Kidney capillary endothelial cell (primary cell): ENCODE measurements at regions not wholly inside any gene's neighbourhood (a gene's known extent, or its start where the extent isn't known, plus 50 kb on each side); places are given as distances from the start of the nearest gene placed in this dataset.

Experiments used
- DNase-seq: peaks from one replicate; pipeline ENCODE4 v3.0.0-alpha.2; 2018; ENCODE audit warnings: low spot score

GRCh38 chr12:118763234-118763633, 218.1 kb upstream of the SRRM4 start:
- no peak for DNase-seq

DNA sequence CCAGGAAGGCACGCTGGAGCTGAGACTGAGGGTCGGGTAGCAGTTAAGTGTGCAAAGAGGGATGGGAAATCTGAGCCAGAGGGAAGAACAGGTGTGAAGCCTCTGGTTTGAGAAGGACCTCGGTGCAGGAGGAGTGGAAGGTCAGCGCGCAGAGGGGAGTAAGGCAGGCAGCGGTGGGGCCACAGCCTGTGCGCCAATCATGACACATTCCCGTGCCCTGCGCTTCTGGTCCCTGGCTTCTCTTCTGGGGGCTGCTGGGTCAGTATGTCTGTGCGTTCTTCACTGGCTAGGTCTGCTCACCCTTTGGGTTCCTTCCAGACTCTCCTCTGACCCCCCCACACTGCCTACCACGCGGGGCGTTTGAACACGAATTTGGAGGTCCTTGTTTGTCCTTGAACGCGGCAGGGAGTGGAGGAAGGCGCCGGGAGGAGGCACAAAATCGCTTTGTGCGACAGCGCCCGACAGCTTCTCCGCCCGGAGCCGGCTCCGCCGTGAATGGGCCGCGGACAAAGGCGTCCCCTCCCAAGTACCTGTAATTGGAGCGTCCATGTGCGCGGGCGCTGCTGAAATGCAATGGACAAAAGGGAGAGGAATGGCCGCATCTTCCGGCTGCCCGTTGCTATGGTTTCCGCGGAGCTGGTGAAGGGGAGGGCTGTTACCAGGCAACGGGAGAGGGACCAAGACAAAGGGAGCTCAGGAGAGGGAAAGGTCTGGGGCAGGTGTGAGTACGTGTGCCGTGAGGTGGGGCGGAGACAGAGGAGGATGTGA, 207.2 kb upstream of the SRRM4 start:
- DNase-seq = no peak

GRCh38 chr12:118777504-118777903, 203.8 kb upstream of the SRRM4 start:
- no peak for DNase-seq

- no peak for DNase-seq
Observed at GRCh38 chr12:118778077-118778476, 203.3 kb upstream of the SRRM4 start.

- no peak for DNase-seq
Observed at GRCh38 chr12:118780939-118781338, 200.4 kb upstream of the SRRM4 start.

GRCh38 chr12:118781692-118782091, 199.6 kb upstream of the SRRM4 start:
- no peak for DNase-seq

DNA sequence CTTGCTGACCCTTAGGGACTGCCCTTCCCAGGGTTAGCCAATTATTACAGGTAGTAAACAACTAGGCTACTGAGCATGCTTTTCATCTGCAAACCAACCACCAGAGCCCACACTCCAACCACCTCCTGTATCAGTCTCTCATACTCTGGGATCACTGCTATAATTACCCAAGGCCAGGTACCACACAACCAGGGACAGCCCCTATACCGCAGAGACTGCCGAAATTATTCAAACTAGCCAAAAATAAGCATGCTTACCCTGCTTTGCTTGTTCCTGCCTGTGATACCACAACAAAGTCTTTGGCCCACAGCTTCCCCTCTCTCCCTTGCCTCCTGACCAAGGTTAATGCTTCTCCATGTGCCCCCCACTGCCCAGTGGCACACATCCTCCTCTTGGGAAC, 197.6 kb upstream of the SRRM4 start:
- no peak for DNase-seq

DNA sequence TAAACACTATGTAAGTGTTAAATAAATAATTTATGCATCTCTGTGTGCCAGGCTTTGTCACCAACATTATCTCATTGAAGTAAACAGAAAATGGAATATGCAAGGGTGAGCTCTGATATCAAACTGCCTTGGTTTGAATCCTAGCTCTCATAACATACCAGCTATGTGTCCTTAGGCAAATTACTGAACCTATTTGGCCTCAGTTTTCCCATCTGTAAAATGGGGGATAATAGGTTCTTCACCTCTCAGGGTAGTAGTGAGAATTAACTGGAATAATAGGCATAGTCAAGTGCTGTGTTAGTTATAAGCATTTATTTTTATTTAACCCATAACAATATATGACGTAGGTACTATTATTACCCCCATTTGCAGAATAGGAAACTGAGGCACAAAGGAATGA, 190.8 kb upstream of the SRRM4 start:
- DNase-seq = no peak

GRCh38 chr12:118813778-118814357, 167.5 kb upstream of the SRRM4 start:
- DNase-seq = no peak

- no peak for DNase-seq
Observed at GRCh38 chr12:118816296-118816695, 165.0 kb upstream of the SRRM4 start.

DNA sequence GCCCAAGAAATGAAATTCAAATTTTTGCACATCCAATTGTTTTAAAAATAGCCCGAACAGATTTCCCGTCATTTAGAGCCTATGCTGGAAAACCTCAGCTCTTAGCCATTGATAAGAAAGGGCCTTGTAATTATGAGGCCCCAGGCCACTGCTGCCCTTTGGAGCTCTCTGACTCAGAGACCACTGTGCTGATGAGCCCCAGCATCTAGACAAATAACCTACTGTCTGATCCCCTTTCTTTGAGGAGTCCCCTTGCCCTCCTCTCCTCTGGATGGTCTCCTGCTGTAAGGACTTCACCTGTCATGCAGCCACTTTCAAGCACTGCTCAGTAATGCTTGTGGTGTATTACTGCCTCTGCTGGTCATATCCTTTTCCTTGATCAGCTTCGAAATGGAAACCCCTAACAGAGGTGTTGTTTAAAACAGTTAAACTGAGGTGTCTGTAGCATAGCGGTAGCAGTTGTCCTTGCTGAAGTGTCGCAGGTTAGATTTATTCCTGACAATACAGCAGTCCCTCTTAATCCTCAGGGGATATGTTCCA, 159.9 kb upstream of the SRRM4 start:
- no peak for DNase-seq

DNA sequence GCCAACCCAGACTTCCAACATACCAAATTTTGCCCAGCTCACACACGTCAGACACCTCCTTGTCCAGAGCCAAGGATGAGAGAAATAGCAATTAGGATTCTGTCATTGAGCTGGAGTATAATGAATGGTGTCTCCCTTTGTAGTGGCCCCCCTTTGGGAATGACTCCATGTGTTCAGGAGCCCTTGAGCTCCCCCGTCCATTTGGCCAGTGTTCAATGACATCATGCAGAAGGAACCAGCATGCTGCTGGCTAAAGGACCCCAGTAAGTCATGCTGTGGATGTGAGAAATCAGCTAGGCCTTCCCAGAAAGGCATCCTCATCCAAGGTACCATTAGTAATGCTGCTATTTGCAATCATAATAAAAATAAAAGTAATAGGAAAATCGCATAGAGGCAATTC, 158.8 kb upstream of the SRRM4 start:
- no peak for DNase-seq

- DNase-seq = no peak
Observed at GRCh38 chr12:118827047-118827446, 154.3 kb upstream of the SRRM4 start.

DNA sequence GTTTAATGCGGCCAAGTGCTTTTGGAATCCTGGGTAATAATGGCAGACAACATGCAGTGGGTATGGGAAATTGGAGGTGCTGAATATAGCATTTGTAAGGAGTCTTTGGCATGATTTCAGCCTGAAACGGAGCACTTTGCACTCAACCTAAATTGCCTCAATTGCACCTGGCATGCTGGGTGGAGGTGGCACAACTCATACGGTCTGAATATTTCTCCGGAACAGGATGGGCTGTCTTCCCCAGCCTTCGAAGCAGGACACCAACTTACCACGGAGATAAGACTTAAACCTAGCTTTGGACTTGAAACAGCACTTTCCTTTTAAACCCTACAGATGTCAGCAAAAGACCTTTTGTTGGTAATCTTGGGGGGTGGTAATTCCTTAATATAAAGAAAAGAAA, 153.7 kb upstream of the SRRM4 start:
- DNase-seq = no peak

DNA sequence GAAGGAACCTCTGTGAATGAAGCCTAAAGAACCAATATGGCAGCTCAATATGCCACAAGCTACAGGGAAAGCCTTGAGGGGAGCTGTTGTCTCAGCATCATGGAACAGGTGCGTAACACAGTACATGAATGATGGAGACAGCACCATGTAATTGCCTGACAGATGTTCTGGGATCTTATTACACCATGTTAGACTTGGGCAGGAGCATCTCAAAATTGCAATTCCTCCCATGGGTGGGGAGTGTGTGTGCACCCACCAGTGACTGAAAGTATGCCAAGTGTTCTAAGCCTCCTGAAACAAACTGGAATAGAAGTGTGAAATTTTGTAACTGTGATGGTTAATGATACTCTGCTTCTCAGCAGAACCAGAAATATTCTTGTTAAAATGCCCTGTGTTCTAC, 151.0 kb upstream of the SRRM4 start:
- DNase-seq = no peak

DNA sequence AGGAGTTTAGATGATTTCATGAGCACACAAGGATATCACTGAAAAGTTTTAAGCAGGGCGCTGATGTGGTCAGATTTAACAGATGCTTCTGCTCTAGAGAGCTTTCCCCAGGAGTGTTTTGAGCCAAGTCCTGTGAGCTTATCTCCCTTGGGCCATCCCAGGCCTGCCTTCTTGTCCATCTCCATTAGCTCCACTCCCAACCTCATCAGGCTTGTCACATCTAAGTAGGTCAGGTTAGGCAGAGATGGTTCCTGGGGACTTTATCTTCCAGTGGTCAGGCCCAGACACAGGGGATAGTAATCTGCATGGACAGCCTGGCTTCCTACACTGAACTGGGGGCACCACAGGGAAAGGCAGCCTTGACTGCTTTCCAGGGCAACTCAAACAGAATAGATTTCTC, 145.4 kb upstream of the SRRM4 start:
- DNase-seq = no peak

DNA sequence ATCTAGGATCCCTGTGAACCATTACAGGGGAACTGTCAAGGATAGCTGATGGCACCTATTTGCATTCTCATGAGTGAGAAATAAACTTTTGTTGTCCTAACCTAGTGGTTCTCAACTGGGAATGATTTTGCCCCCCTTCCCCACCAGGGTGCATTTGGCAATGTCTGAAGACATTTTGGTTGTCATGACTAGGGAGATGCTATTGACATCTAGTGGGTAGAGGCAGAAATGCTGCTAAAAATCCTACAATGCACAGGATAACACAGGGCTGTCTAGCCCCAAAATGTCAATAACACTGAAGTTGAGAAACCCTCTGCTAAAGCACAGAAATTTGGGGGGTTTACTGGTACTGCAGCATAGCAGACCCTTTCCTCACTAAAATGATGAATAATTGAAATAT, 140.9 kb upstream of the SRRM4 start:
- DNase-seq = no peak

DNA sequence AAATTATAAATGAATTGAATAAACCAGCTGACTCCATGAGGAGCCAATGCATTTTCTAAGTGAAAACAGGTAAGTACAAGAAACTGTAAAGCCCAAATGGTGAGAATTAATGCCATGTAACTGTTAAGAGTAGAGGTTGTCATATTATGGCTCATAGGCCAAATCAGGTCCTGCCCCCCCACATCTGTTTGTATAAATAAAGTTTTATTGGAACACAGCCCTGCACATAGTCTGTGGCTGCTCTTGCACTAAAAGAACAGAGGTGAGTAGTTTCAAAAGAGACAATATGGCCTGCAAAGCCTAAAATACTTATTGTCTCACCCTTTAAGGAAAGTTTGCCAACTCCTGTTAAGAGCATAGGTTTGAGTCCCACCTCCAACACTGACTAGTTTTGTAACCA, 140.5 kb upstream of the SRRM4 start:
- DNase-seq = no peak

DNA sequence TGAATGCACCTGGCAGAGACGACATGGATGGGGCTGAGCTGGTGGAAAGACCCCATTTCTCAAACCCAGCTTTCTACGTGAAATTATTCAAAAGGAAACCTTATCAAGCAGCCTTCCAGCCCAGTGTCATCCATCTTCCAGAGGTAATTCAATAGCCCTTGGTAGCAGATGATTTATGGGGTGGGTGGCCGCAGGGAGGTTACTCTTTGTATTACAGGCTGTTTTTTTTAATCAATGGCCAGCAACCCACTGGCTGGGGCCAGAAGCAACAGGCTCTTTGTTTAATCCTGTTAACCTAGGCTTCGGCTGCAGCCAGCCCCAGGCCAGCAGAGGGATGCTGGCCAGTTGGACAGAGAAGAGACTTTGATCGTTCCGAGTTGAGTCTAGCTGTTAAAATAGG, 139.8 kb upstream of the SRRM4 start:
- DNase-seq = no peak

GRCh38 chr12:118842866-118843265, 138.5 kb upstream of the SRRM4 start:
- DNase-seq = no peak

DNA sequence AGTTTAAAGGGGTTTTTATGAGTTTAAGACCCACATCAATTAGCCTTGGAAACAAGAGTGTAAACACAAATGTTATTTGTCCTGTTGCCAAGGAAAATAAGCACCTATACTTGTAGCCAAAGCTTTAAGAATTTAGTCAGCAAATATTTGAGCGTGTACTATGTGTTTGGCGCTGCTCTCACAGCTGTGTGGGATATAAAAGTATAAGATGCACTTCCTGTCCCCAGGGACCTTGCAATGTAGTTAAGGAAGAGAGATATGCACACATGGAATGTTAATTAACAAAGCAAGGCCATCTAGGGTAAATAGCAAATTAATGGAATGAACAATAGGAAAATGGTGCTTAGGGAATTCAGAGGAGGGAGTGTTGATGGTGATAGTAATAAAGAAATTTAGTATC, 134.9 kb upstream of the SRRM4 start:
- DNase-seq = no peak

DNA sequence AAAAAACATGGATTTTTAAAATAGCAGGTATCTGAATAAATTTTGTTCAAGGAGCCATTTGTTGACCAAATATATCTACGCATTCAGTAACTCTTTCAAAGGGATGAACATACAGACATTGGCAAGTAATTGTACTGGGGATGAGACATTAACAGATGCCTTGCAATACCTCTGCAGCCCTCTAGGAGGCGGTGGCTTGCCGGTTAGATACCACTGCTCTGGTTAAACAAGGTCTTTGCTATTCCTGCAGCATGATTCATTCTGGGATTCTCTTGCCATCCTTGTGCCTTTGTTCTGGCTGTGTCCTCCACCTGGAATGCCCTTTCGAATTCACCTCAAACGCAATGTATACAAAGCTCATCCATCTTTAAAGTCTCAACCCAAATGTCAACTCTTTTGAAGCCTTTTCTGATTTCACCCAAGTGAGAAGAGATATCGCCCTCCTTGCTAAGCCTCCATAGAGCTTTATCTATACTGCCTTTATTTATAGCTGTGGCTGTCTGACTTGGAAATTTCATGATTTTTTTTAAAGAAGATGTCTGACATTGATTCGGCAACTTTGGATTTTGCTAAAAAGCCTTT, 131.0 kb upstream of the SRRM4 start:
- peak; percentile 41 for DNase-seq

DNA sequence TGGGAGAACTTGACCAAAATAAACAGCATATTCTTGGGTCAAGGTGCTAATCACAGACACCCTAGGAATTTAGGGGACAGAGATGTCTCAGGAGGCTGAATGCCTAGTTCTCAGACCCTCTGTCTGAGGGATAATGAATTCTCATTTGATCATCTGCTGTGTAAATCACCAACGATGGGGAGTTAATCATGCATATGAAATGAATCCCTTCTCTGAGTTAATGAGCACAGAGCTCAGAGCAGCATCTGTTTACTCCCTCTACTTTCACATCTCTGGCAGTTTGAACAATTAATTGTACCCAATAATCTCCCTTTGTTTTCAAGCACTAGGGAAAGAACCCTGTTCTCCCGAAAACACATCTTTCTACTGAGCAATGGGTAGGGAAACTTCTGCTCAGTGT, 129.4 kb upstream of the SRRM4 start:
- no peak for DNase-seq

GRCh38 chr12:118853634-118854033, 127.7 kb upstream of the SRRM4 start:
- no peak for DNase-seq
